ENCODE measurements at regions not wholly inside any gene's neighbourhood (a gene's known extent, or its start where the extent isn't known, plus 50 kb on each side); places are given as distances from the start of the nearest gene placed in this dataset.

GRCh38 chr7:21305455-21306235, 122.2 kb upstream of the SP4 start:
- ATAC-seq = peak; percentile 79
- Histone ChIP-seq H3K4me2 (ENCODE audit: control insufficient read depth, insufficient read depth) (no peak overlapping the region), H3K4me3 (no peak overlapping the region), H3K9ac (ENCODE audit: control insufficient read depth, insufficient read depth, low read length) (no peak overlapping the region), H3K27me3 (replicated peaks in 1 of 2; ENCODE audit: control insufficient read depth in 2 of 2, insufficient read depth in 2 of 2, low read length in 1 of 2) (no peaks in the 10 kb centered on the region), H3K36me3 (ENCODE audit: control insufficient read depth in 2 of 2, insufficient read depth in 2 of 2, low read length in 1 of 2) (no peaks in the 10 kb centered on the region), H2AFZ (ENCODE audit: control insufficient read depth, low read depth, low read length) (no peak overlapping the region), H3K79me2 (ENCODE audit: control insufficient read depth, insufficient read depth, low read length) (no peaks in the 10 kb centered on the region), H4K20me1 (ENCODE audit: control insufficient read depth, insufficient read depth) (no peaks in the 10 kb centered on the region), H3K4me1 (ENCODE audit: control insufficient read depth, insufficient read depth, low read length) (no peaks in the 10 kb centered on the region), H3K9me3 (replicated peaks; ENCODE audit: control insufficient read depth, insufficient read depth, low read length) (peaks cover 8% of the 10 kb centered on the region; the same call in 2 of the 3 replicates), H3K27ac (ENCODE audit: control insufficient read depth, insufficient read depth) (no peak overlapping the region)
- intact Hi-C loops (cut with micrococcal nuclease; ENCODE audit: unreplicated experiment) (loop anchor here (5.0 kb wide), 1 partner anchor 47 kb away; no protein-coding TSS in a partner anchor), in situ Hi-C loops (cut with MboI) (no loop called here)
- POLR2A ChIA-PET = no interaction called here
- WGBS (ENCODE audit: insufficient coverage, insufficient replicate concordance, low lambda C conversion rate, missing lambda C conversion rate) = 11% methylated on average over 3 of the region's 3 CpGs
- RAD21 ChIA-PET (ENCODE audit: unreplicated experiment) = interaction anchor here (1.7 to 1.9 kb wide), 2 partner anchors 40 to 47 kb away, joined by 4 to 6 read pairs; no protein-coding TSS in a partner anchor
- CTCF ChIA-PET = interaction anchor here (1.3 kb wide), 1 partner anchor 16 kb away, joined by 3 read pairs; no protein-coding TSS in a partner anchor
- BruUV-seq (replicated peaks) = no TSS peak
- SMC1A ChIA-PET (ENCODE audit: uncharacterized antibody, unreplicated experiment) = interaction anchor here (1.0 to 1.2 kb wide), 3 partner anchors 17 to 47 kb away, joined by 3 to 7 read pairs (median 3); no protein-coding TSS in a partner anchor
- FAIRE-seq = peak; percentile 13
- DNase-seq (ENCODE audit: low read depth, low spot score) = no peak
- TF ChIP-seq IRF5 (IDR thresholded peaks at IDR 0.05; ENCODE audit: borderline replicate concordance) (no peak), SUPT20H (IDR thresholded peaks at IDR 0.05; ENCODE audit: borderline replicate concordance, control insufficient read depth, low read depth, low read length) (no peak), POLR2AphosphoS5 (IDR thresholded peaks at IDR 0.05; ENCODE audit: low read length) (no peak), NR2F1 (conservative IDR thresholded peaks at IDR 0.05) (no peak), RB1 (IDR thresholded peaks at IDR 0.05; ENCODE audit: borderline replicate concordance) (no peak), GABPA (IDR thresholded peaks at IDR 0.05; ENCODE audit: low read depth) (no peak), PKNOX1 (IDR thresholded peaks at IDR 0.05) (peak; percentile 72), ATF2 (IDR thresholded peaks at IDR 0.05; ENCODE audit: low read length) (no peak), TARDBP (IDR thresholded peaks at IDR 0.05; ENCODE audit: borderline replicate concordance) (no peak), JUNB (IDR thresholded peaks at IDR 0.05) (peak; percentile 72), MTA2 (IDR thresholded peaks at IDR 0.05; ENCODE audit: low read depth) (peak; percentile 55; the same call in 1 of the 2 replicates), TAF1 (IDR thresholded peaks at IDR 0.05; ENCODE audit: borderline replicate concordance, low read depth, low read length) (no peak), ZNF217 (IDR thresholded peaks at IDR 0.05) (0 out of 2 replicates have a peak, but pooled peaks have one; percentile 35), YBX1 (IDR thresholded peaks at IDR 0.05) (no peak), CREB1 (IDR thresholded peaks at IDR 0.05; ENCODE audit: low read depth) (no peak), MEF2B (IDR thresholded peaks at IDR 0.05; ENCODE audit: partially characterized antibody, poor library complexity, severe bottlenecking) (peak; percentile 31), CTCF (IDR thresholded peaks at IDR 0.05 in 2 of 3, conservative IDR thresholded peaks at IDR 0.05 in 1 of 3; ENCODE audit: control insufficient read depth in 2 of 3, extremely low read depth in 1 of 3, insufficient read depth in 1 of 3, low read depth in 3 of 3, low read length in 3 of 3) (no peak), EZH2 (IDR thresholded peaks at IDR 0.05; ENCODE audit: borderline replicate concordance, control insufficient read depth, low read depth, low read length) (no peak)
